HG03378 (cell line): ENCODE measurements at regions not wholly inside any gene's neighbourhood (a gene's known extent, or its start where the extent isn't known, plus 50 kb on each side); places are given as distances from the start of the nearest gene placed in this dataset.

Experiments used
- ATAC-seq: cut with Tn5 transposase; IDR thresholded peaks from one replicate; pipeline ENCODE4 v1.9.1; 2021; ENCODE audit warnings: mild to moderate bottlenecking, moderate library complexity; ENCODE audit not compliant: unreplicated experiment

DNA sequence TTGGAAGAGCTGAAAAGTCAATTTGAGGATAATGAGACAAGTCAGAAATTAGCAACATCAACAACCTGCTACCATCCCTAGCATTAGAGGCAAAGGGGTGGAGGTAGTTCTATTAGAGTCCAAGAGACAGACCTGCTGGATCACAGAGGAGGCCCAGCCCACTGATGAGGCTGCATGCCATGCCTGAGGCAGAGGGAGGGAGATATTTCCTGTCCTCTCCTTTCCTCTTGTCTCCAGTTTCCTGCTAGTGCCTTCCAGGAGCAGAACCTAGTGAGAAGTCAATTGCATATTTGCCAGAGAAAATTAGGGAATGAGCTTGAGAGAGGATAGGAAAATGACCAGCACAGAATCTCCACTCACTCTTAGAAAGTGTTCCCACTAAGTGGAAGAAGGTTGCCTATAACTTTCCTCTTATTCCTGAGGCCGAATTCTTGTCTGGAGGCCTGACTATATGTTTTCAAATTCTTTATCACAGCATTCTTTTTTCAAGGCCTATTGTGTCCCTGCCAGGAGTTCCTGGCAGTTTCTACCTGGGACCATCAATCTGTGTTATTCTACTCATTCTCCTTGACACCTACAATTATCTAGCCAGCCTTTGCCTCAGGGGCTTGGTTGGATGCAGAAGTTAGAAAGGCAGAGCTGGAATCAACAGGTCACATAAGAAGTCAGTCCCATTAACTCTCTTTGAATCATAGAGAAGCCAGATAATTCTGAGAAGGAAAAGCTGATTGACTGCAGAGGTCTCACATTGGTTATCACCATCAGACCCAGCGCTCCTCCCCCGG, 121.9 kb downstream of the EMP1 start:
- ATAC-seq = no peak

GRCh38 chr12:13316587-13317246, 120.2 kb downstream of the EMP1 start:
- ATAC-seq = no peak

- no peak for ATAC-seq
Measured at GRCh38 chr12:13313886-13314285, 117.4 kb downstream of the EMP1 start.

DNA sequence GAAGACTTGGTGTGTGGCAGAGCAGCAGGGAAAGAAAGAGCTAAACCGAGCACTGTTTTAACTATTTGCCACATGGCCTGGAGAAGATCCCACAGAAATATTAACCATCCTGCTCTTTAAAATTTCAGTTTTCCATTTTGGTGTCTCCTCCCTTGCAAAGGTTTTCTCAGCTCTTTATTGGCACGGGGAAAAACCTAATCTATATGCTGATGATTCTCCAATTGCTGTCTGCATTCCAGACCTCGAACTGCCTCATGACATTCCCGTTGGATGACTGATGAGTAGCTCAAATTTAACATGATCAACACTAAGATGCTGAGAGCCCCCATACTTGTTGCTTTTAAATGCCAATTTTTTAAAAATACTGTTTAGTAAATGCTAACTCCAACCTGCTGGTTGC, 115.0 kb downstream of the EMP1 start:
- ATAC-seq = no peak

DNA sequence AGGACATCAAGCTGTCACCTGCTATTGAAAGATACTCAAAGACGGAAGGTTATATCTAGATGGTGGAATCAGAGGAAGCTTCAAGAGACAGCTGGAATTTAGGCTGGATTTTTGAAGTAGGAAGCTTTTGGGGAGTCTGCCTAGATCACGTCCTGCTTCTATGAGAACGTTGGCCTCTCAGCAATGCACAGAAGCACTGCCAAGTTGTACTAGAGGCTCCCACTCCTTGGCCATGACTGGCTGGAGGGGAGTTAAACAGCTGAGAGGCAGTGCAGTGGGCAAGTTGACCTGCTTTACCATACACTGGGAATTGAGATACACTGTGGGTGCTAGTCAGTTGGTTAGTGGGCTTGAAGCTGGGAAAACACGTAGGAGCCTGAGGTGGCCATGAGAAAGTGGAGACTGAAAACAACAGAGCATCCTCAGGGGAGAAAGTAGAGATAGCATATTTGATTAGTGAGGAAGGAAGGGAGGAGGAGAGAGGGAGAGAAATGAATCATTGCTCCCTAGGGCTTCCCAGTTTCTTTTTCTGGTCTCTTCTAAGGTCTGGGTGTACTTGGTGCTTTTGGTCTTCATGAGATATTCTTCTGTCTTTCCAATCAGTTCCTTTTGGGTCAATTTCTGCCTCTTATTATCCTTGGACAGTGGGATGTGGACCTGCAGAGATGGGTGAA, 110.8 kb downstream of the EMP1 start:
- ATAC-seq = no peak

GRCh38 chr12:13304924-13305323, 108.4 kb downstream of the EMP1 start:
- ATAC-seq = no peak

DNA sequence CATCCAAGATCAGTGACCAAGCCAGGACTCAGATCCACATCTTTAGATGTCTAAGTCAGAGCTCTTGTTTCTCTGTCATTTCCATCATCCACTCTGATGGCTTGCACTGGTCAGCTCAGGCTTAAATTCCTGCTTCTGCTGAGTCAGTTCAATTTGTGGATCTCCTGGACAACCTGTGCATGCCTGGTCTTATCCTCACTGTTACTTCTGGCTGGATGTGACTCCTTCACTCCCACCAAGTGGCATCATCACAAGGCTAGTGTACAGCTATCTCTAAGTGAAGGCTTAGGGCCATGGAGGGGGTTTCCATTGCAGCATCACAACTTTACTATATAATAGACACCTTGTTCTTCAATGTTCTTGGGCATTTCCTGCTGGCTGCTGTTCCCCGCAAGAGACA, 102.9 kb downstream of the EMP1 start:
- no peak for ATAC-seq

- no peak for ATAC-seq
Measured at GRCh38 chr12:13293096-13293495, 96.6 kb downstream of the EMP1 start.

GRCh38 chr12:13289653-13290289, 93.2 kb downstream of the EMP1 start:
- no peak for ATAC-seq

GRCh38 chr12:13288937-13289652, 92.6 kb downstream of the EMP1 start:
- no peak for ATAC-seq

- ATAC-seq = no peak
Measured at GRCh38 chr12:13288501-13288900, 92.0 kb downstream of the EMP1 start.

GRCh38 chr12:13283867-13284266, 87.3 kb downstream of the EMP1 start:
- ATAC-seq = no peak

DNA sequence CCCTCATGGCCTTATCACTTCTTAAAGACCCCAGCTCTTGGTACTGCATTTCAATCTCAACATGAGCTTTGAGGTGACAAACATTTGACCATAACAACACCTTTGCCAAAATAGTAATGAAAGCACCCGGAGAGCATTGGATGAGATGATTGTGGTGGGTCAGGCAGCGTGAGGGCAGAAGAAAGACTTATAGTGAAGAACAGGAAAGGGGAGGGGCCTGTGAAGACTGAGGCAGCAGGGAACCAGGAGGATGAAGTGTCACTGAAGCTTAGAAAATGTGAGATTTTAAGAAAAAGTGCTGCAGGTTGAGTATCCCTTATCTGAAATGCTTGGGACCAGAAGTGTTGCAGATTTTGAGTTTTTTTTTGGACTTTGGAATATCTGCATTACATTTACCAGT, 86.3 kb downstream of the EMP1 start:
- ATAC-seq = no peak

GRCh38 chr12:13278249-13278787, 81.8 kb downstream of the EMP1 start:
- ATAC-seq = no peak

DNA sequence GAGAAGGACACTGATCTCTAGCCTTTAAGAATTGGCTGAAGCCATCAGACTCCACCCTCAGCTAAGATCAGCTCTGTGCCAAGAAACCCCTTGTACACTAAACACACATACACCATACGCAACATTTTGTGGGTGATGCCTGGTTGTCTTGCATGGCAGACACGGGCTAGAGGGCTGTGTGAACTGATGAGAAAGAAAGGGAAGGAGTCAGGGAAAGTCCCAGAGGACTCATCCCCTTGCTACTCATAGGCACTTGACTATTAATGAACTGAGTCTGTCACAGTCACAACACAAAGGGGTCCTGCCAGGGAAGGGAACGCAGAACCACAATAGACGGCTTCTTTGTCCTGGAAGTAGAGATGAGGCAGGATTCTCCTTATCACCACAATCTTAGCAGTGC, 80.8 kb downstream of the EMP1 start:
- no peak for ATAC-seq

DNA sequence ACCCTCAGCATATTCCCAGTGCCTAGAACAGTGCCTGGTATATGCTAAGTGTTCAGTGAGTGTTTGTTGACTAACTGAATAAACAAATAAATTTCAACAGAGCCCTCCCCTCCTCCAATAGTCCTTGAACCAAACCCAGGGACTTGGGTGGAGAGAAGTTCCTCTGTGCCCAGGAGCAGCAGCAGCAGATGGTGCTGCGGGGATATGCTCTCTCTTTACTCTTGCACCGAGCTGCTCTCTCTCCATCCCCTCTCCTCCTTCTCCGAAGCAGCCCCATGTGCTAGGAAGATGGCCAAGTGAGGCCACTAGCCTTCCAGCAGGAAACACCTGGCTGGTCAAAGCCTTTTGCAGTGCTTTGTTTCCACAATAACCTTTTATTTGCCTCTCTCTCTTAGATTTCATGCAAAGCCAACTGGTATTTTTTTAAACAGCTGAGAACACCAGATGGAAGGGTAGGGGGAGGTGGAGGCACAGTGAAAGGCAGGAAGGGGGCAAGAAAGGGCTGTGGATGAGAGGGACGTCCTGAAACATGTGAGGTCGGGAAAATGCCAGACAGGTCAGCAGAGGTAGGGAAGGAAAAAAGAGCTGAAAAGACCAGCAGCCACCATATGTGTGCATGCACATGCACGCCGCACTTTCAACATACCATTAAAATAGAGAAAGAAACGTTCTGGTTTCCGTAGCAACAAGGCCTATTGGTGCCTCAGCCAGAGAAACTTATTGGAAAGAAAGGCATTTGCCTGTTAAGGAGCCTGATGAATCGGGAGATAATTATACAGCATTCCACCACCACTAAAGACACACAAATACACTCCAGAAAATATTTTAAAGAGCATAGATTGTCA, 78.9 kb downstream of the EMP1 start:
- no peak for ATAC-seq

DNA sequence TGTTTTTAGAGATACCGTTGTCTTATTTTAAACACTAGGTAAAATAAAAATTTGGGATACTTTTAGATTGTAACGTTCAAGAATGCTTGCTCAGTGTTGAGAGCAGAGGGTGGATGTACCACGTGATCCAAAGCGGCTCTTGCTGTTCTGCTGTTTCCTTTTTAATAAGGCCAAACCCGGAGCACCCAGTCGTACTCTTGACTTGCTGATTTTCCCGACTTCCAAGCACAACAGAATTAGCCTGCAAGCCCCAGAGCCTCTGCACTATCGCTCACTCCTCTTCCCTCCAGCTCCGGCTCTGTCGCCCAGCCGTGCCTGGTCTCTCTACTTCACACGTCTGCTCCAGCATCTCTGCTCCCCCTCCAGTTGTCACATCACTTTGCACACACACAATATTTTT, 77.3 kb downstream of the EMP1 start:
- ATAC-seq = no peak

- no peak for ATAC-seq
Measured at GRCh38 chr12:13273097-13273496, 76.6 kb downstream of the EMP1 start.

DNA sequence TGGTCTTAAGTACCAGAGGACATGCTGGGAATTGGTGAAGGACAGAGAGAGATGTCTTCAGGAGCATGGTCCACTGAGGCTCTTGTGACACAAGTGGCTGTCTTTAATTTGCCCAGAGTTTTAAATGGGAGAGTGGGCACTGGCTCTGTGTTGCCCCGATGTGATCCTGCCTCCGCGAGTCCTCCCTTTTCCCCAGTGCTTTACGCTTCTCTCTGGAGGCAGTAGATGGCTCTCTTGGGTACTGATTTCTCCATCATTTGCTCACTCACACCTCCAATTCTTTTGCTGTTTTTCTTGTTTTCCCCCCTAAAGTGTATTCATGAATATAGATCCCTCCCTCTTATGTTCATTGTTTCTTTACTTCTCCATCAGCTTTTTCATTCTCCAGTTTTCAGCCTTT, 74.3 kb downstream of the EMP1 start:
- ATAC-seq = no peak
